Left lung (tissue), 4 donors: ENCODE measurements at regions not wholly inside any gene's neighbourhood (a gene's known extent, or its start where the extent isn't known, plus 50 kb on each side); places are given as distances from the start of the nearest gene placed in this dataset.

Experiments used
- ATAC-seq: fragments of 200-7000 bp; cut with Tn5 transposase; one replicate; pipeline ENCODE4 v1.9.1; 2020; ENCODE audit warnings: moderate library complexity
- DNase-seq, 4 donors: peaks; one replicate each; pipeline ENCODE4 v3.0.0-alpha.2; 2013 to 2020
- H3K27ac ChIP-seq, 2 donors: fragments of 200-600 bp; sonication (generic) in 1 of 2; one replicate each; pipeline versions ENCODE4 v1.5.0 to v1.8.0; 2020 to 2021
- H3K27me3 ChIP-seq, 2 donors: fragments of 200-600 bp; sonication (generic) in 1 of 2; one replicate each; pipeline versions ENCODE4 v1.5.0 to v1.8.0; 2020 to 2021
- H3K36me3 ChIP-seq, 2 donors: fragments of 200-600 bp; sonication (generic) in 1 of 2; one replicate each; pipeline versions ENCODE4 v1.5.0 to v1.8.0; 2020 to 2021
- H3K4me1 ChIP-seq, 2 donors: fragments of 200-600 bp; one replicate each; pipeline ENCODE4 v1.8.0; 2021
- H3K4me3 ChIP-seq, 2 donors: fragments of 200-600 bp; sonication (generic) in 1 of 2; one replicate each; pipeline versions ENCODE4 v1.5.0 to v1.8.0; 2020 to 2021; ENCODE audit warnings: mild to moderate bottlenecking in 1 of 2
- H3K9me3 ChIP-seq, 2 donors: fragments of 200-600 bp; sonication (generic) in 1 of 2; one replicate each; pipeline versions ENCODE4 v1.5.0 to v1.8.0; 2020 to 2021
- CTCF ChIP-seq, 2 donors: fragments of 200-600 bp; sonication (generic) in 1 of 2; IDR thresholded peaks; one replicate each; pipeline versions ENCODE4 v1.5.0 to v1.8.0; 2021; ENCODE audit warnings: antibody characterized with exemption in 2 of 2
- intact Hi-C, 2 donors: fragments of 100-400 bp; cut with DNase I; formaldehyde crosslinking; loops; one replicate each; pipeline versions ENCODE4 v1.11.2 to v1.14.2; 2022
- donor health status: DM: no; HTN: yes; CAD: no.
- donor health status: DM: no; HTN: no; CAD: no.

GRCh38 chr4:60241866-60242265 is 958.3 kb upstream of the ADGRL3 start:
- Histone ChIP-seq H3K27ac (no peak overlapping the region), H3K36me3 (no peaks in the 10 kb centered on the region), H3K27me3 (no peaks in the 10 kb centered on the region), H3K4me3 (no peak overlapping the region), H3K4me1 (no peaks in the 10 kb centered on the region), H3K9me3 (no peaks in the 10 kb centered on the region)
- no peak for TF ChIP-seq CTCF (IDR thresholded peaks at IDR 0.05)
- ATAC-seq (no peak), DNase-seq (no peak)
- intact Hi-C loops = no loop called here

- H3K4me3 ChIP-seq = no peak overlapping the region
- intact Hi-C loops = no loop called here
- no peaks in the 10 kb centered on the region for H3K36me3 ChIP-seq
- no peaks in the 10 kb centered on the region for H3K27me3 ChIP-seq
- H3K27ac ChIP-seq = no peak overlapping the region
- TF ChIP-seq CTCF (IDR thresholded peaks at IDR 0.05) = no peak
- no peaks in the 10 kb centered on the region for H3K9me3 ChIP-seq
- ATAC-seq (no peak), DNase-seq (no peak)
- no peaks in the 10 kb centered on the region for H3K4me1 ChIP-seq
Measured at GRCh38 chr4:60249784-60250183, 950.3 kb upstream of the ADGRL3 start.

DNA sequence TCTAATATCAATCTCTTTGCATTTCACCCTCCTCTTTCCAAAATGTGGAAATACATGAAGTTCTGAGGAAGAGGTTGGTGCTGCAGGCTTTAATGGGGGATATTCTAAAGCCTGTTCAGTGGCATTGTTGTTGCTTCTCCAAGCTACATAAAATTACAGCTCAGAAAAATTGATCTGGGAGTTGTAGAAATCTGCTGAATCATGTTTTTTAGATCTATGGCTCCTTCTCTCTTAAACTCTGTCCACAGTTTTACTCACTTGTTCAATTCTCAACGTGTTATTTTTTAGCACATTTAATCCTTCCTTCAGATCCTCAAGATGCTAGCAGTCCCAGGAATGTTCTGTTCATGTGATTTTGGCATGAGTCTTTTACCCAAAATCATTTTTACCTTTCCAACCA is 949.5 kb upstream of the ADGRL3 start:
- Histone ChIP-seq H3K36me3 (no peaks in the 10 kb centered on the region), H3K4me1 (no peaks in the 10 kb centered on the region), H3K4me3 (no peak overlapping the region), H3K27me3 (no peaks in the 10 kb centered on the region), H3K9me3 (no peaks in the 10 kb centered on the region), H3K27ac (no peak overlapping the region)
- DNase-seq (no peak), ATAC-seq (no peak)
- intact Hi-C loops = no loop called here
- TF ChIP-seq CTCF (IDR thresholded peaks at IDR 0.05) = no peak

DNA sequence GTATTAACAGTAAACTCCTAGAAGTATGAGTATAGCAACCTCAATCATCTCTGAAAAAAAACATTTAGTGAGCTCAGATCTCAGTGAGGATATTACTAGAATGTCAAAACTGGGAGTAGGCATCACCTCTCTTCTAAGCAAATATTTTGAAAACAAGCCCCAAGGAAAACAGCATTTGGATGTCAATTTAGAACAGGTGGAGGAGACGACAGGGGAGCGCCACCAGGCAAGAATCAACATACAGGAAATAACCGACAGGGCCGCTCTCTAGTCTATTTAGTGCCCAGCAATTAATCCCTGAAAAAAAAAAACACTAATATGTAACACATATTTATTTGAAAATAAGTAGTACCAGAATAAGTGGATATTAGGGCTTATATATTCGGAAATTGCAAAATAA is 940.3 kb upstream of the ADGRL3 start:
- Histone ChIP-seq H3K27ac (no peak overlapping the region), H3K9me3 (no peaks in the 10 kb centered on the region), H3K36me3 (no peaks in the 10 kb centered on the region), H3K4me1 (no peaks in the 10 kb centered on the region), H3K27me3 (no peaks in the 10 kb centered on the region), H3K4me3 (no peak overlapping the region)
- TF ChIP-seq CTCF (IDR thresholded peaks at IDR 0.05) = no peak
- intact Hi-C loops = no loop called here
- ATAC-seq (no peak), DNase-seq (no peak)

- Histone ChIP-seq H3K9me3 (peaks cover 0 to 6% of the 10 kb centered on the region in 2 donors), H3K4me3 (no peak overlapping the region), H3K36me3 (no peaks in the 10 kb centered on the region), H3K27ac (no peak overlapping the region), H3K27me3 (no peaks in the 10 kb centered on the region), H3K4me1 (no peaks in the 10 kb centered on the region)
- intact Hi-C loops = no loop called here
- ATAC-seq (peak; percentile 75), DNase-seq (peak in 1 of 4 donors; percentile 17)
- no peak for TF ChIP-seq CTCF (IDR thresholded peaks at IDR 0.05)
Measured at GRCh38 chr4:60266505-60266904, 933.6 kb upstream of the ADGRL3 start.
